ENCODE measurements at regions not wholly inside any gene's neighbourhood (a gene's known extent, or its start where the extent isn't known, plus 50 kb on each side); places are given as distances from the start of the nearest gene placed in this dataset.

DNA sequence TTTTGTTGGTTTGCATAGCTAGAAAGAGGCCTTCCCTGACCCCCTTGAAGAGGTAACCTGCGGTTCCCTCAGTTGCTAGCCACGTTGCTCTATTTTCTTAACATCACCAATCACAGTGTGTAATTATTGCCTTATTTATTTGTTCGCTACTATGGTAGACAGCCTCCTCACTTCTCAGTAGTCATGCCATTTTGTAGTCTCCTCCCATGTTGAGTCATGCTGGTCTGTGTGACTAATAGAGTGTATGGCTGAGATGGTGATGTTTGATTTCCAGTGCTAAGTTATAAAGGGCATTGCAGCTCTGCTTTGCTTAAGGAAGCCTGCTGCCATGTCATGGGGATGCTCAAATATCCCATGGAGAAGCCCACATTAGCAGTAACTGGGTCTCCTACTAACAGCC lies 236.6 kb upstream of the CHD6 start:
- H3K4me1 ChIP-seq: no peaks in the 10 kb centered on the region
- peaks cover 0 to 6% of the 10 kb centered on the region in 2 donors for H3K27me3 ChIP-seq
- no peak overlapping the region for H3K4me3 ChIP-seq
- no peak overlapping the region for H3K27ac ChIP-seq
- no peaks in the 10 kb centered on the region for H3K36me3 ChIP-seq
- ATAC-seq (no peak), DNase-seq (no peak)
- TF ChIP-seq, protein P1, sequence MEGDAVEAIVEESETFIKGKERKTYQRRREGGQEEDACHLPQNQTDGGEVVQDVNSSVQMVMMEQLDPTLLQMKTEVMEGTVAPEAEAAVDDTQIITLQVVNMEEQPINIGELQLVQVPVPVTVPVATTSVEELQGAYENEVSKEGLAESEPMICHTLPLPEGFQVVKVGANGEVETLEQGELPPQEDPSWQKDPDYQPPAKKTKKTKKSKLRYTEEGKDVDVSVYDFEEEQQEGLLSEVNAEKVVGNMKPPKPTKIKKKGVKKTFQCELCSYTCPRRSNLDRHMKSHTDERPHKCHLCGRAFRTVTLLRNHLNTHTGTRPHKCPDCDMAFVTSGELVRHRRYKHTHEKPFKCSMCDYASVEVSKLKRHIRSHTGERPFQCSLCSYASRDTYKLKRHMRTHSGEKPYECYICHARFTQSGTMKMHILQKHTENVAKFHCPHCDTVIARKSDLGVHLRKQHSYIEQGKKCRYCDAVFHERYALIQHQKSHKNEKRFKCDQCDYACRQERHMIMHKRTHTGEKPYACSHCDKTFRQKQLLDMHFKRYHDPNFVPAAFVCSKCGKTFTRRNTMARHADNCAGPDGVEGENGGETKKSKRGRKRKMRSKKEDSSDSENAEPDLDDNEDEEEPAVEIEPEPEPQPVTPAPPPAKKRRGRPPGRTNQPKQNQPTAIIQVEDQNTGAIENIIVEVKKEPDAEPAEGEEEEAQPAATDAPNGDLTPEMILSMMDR (IDR thresholded peaks at IDR 0.05): no peak
- no peaks in the 10 kb centered on the region for H3K9me3 ChIP-seq
- intact Hi-C loops (cut with DNase I): no loop called here

DNA sequence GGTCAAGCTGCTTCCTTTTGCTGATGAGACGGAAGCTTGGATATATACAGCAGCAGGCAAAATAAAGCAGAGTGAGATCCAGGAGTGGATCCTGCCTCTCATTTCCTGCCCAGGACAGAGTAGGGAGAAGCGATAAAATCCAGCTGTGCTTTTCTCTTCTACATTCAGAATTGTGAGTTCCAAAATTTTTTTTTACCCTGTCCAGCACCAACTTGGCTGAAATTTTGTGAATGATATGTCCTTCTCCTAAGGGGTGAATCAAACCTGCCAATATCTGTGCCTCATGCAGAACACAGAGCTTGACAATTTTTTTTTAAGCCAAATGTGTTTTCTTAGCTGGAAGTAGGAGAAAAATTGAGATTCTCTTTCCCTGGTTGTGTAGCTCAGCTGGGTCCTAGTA lies 235.6 kb upstream of the CHD6 start:
- H3K27ac ChIP-seq: no peak overlapping the region
- H3K9me3 ChIP-seq: no peaks in the 10 kb centered on the region
- intact Hi-C loops (cut with DNase I): no loop called here
- no peak for ATAC-seq
- peak in 2 of 4 donors; percentile 27 to 38 for DNase-seq
- H3K4me3 ChIP-seq: no peak overlapping the region
- peaks cover 0 to 6% of the 10 kb centered on the region in 2 donors for H3K27me3 ChIP-seq
- TF ChIP-seq, protein P1 (IDR thresholded peaks at IDR 0.05): no peak
- H3K4me1 ChIP-seq: no peaks in the 10 kb centered on the region
- no peaks in the 10 kb centered on the region for H3K36me3 ChIP-seq

DNA sequence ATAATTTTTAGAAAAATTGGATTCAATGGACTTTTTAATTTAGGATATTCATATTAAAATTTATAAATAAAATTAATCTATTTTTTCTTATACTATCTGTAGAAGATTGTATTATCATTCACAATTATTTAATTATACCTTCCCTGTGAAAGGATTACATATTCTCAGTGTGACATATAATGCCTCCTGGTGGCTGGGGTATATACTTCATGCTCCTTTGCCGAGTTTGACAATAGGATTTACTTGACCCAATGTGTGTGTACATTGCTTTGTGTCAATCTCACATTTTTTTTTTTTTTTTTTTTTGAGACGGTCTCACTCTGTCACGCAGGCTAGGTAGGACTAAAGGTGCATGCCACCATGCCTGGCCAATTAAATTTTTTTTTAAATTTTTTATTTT lies 230.0 kb upstream of the CHD6 start:
- no peak for ATAC-seq
- H3K9me3 ChIP-seq: no peaks in the 10 kb centered on the region
- intact Hi-C loops (cut with DNase I): no loop called here
- TF ChIP-seq, protein P1 (IDR thresholded peaks at IDR 0.05): no peak
- H3K36me3 ChIP-seq: no peaks in the 10 kb centered on the region
- H3K4me3 ChIP-seq: no peak overlapping the region
- no peaks in the 10 kb centered on the region for H3K4me1 ChIP-seq
- no peak for DNase-seq
- no peak overlapping the region for H3K27ac ChIP-seq
- no peaks in the 10 kb centered on the region for H3K27me3 ChIP-seq

DNA sequence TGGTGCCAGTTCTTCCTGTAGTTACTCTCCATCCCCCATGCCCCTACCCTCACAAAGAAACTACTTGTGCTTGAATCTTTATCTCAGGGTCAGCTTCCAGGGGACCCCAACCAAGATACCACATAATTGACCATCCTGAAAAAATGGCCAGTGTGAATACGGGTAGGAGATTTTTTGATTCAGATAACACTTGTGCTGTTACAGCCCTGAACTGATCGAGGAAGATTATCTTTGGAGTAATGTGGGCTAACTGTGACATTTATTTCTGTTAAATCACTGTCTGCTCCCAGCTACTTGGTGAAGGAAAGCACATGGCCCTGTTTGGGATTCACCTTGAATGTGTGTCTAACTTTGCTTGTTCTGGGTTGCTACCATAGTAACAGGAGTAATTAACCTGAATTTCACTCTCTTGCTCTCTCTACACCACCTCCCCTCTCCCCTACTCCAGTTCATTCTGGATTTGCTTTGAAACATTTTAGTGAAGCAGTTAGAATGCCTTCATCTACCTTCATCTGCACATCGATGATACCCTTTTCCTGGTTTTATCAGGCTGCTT lies 219.6 kb upstream of the CHD6 start:
- Histone ChIP-seq H3K4me3 (no peak overlapping the region), H3K27ac (no peak overlapping the region), H3K9me3 (no peaks in the 10 kb centered on the region), H3K4me1 (no peaks in the 10 kb centered on the region), H3K27me3 (no peaks in the 10 kb centered on the region), H3K36me3 (no peaks in the 10 kb centered on the region)
- no peak for DNase-seq
- TF ChIP-seq, protein P1 (IDR thresholded peaks at IDR 0.05): no peak
- intact Hi-C loops (cut with DNase I): no loop called here
- ATAC-seq: no peak

DNA sequence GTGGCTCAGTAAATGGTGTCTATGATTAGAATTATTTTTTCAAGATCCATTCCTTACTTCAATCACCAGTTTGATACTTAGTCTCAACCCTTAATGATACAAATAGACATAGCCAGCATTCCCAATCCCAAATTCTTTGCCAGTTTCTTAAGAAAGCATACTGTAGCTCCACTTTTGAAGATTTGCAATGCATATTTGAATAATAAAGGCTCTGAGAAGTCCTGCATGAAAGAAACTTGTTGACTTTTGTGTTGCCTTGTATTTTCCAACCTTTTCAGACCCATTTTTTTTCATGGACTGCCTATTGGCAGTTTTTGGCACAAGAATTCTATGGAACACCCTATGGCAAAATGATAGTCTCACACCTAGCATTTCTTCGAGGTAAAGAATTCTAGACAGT lies 215.6 kb upstream of the CHD6 start:
- intact Hi-C loops (cut with DNase I): no loop called here
- TF ChIP-seq, protein P1 (IDR thresholded peaks at IDR 0.05): no peak
- Histone ChIP-seq H3K27ac (no peak overlapping the region), H3K9me3 (peaks cover 0 to 3% of the 10 kb centered on the region in 2 donors), H3K4me1 (no peaks in the 10 kb centered on the region), H3K27me3 (peaks cover 0 to 5% of the 10 kb centered on the region in 2 donors), H3K36me3 (no peaks in the 10 kb centered on the region), H3K4me3 (no peak overlapping the region)
- no peak for ATAC-seq
- no peak for DNase-seq

All from left lung (tissue), 4 donors.